ENCODE measurements at regions not wholly inside any gene's neighbourhood (a gene's known extent, or its start where the extent isn't known, plus 50 kb on each side); places are given as distances from the start of the nearest gene placed in this dataset.

- Histone ChIP-seq H3K27me3 (no peaks in the 10 kb centered on the region), H3K36me3 (no peaks in the 10 kb centered on the region), H3K9me3 (no peaks in the 10 kb centered on the region), H3K4me3 (replicated peaks in 1 of 3) (no peak overlapping the region), H3K4me1 (no peaks in the 10 kb centered on the region), H3K27ac (no peak overlapping the region)
- intact Hi-C loops (cut with DNase I): no loop called here
- no peak for DNase-seq
- TF ChIP-seq, protein P1, sequence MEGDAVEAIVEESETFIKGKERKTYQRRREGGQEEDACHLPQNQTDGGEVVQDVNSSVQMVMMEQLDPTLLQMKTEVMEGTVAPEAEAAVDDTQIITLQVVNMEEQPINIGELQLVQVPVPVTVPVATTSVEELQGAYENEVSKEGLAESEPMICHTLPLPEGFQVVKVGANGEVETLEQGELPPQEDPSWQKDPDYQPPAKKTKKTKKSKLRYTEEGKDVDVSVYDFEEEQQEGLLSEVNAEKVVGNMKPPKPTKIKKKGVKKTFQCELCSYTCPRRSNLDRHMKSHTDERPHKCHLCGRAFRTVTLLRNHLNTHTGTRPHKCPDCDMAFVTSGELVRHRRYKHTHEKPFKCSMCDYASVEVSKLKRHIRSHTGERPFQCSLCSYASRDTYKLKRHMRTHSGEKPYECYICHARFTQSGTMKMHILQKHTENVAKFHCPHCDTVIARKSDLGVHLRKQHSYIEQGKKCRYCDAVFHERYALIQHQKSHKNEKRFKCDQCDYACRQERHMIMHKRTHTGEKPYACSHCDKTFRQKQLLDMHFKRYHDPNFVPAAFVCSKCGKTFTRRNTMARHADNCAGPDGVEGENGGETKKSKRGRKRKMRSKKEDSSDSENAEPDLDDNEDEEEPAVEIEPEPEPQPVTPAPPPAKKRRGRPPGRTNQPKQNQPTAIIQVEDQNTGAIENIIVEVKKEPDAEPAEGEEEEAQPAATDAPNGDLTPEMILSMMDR (IDR thresholded peaks at IDR 0.05): no peak
- TF ChIP-seq POLR2A (IDR thresholded peaks at IDR 0.05): no peak
Measured at GRCh38 chr3:187995043-187995400, 158.9 kb upstream of the LPP start.

DNA sequence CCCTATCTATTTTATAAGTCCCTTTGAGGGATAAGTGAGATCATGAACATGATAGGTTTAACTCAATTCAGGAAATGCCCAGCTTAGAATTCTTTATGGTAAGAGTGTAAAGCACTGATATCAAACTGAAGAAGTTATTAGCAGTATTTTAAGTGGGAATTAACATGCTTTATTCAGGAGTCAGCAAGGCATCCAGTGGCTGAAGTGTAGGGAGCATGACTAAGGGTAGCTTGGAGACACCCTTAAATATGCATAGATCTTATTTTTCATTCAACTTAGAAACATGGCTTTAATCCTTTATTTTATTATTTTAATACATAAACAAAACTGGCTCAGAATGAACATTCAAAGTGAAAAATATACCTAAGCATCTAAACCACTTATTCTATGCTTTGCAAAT lies 158.3 kb upstream of the LPP start:
- no peak for DNase-seq
- TF ChIP-seq POLR2A (IDR thresholded peaks at IDR 0.05): no peak
- TF ChIP-seq, protein P1 (IDR thresholded peaks at IDR 0.05): no peak
- H3K4me3 ChIP-seq (replicated peaks in 1 of 3): no peak overlapping the region
- no peaks in the 10 kb centered on the region for H3K27me3 ChIP-seq
- no peaks in the 10 kb centered on the region for H3K36me3 ChIP-seq
- no peak overlapping the region for H3K27ac ChIP-seq
- no peaks in the 10 kb centered on the region for H3K9me3 ChIP-seq
- no peaks in the 10 kb centered on the region for H3K4me1 ChIP-seq
- intact Hi-C loops (cut with DNase I): no loop called here

- DNase-seq: no peak
- intact Hi-C loops (cut with DNase I): no loop called here
Measured at GRCh38 chr3:187996609-187997008, 157.3 kb upstream of the LPP start.

GRCh38 chr3:187997490-187997889 lies 156.5 kb upstream of the LPP start:
- Histone ChIP-seq H3K27me3 (no peaks in the 10 kb centered on the region), H3K36me3 (no peaks in the 10 kb centered on the region), H3K4me3 (replicated peaks in 1 of 3) (no peak overlapping the region), H3K4me1 (no peaks in the 10 kb centered on the region), H3K27ac (no peak overlapping the region), H3K9me3 (no peaks in the 10 kb centered on the region)
- intact Hi-C loops (cut with DNase I): no loop called here
- 74 to 80% methylated on average over 5 of the region's 5 CpGs for WGBS, 2 donors
- TF ChIP-seq POLR2A (IDR thresholded peaks at IDR 0.05): no peak
- TF ChIP-seq, protein P1 (IDR thresholded peaks at IDR 0.05): no peak
- DNase-seq: no peak

More at GRCh38 chr3:187996609-187997008, 157.3 kb upstream of the LPP start:
- TF ChIP-seq, protein P1 (IDR thresholded peaks at IDR 0.05): no peak
- Histone ChIP-seq H3K27me3 (no peaks in the 10 kb centered on the region), H3K27ac (no peak overlapping the region), H3K36me3 (no peaks in the 10 kb centered on the region), H3K4me3 (replicated peaks in 1 of 3) (no peak overlapping the region), H3K4me1 (no peaks in the 10 kb centered on the region), H3K9me3 (no peaks in the 10 kb centered on the region)
- WGBS, 2 donors: 95 to 96% methylated on average over 2 of the region's 2 CpGs

- Histone ChIP-seq H3K4me3 (replicated peaks in 1 of 3) (no peak overlapping the region), H3K9me3 (no peaks in the 10 kb centered on the region), H3K36me3 (no peaks in the 10 kb centered on the region), H3K4me1 (no peaks in the 10 kb centered on the region), H3K27ac (no peak overlapping the region), H3K27me3 (no peaks in the 10 kb centered on the region)
- intact Hi-C loops (cut with DNase I): no loop called here
- TF ChIP-seq, protein P1 (IDR thresholded peaks at IDR 0.05): no peak
- TF ChIP-seq POLR2A (IDR thresholded peaks at IDR 0.05): no peak
- WGBS, 2 donors: 80 to 84% methylated on average over 9 of the region's 9 CpGs
- DNase-seq: no peak
Measured at GRCh38 chr3:187997946-187998561, 155.9 kb upstream of the LPP start.

All from thyroid gland (tissue), 4 donors.